Testis (tissue), 2 donors: ENCODE measurements at regions not wholly inside any gene's neighbourhood (a gene's known extent, or its start where the extent isn't known, plus 50 kb on each side); places are given as distances from the start of the nearest gene placed in this dataset.

Experiments used
- CTCF ChIP-seq, 3 experiments: fragments of 450-650 bp in 2 of 3; fragments of 200-600 bp in 1 of 3; sonication (generic) in 1 of 3; IDR thresholded peaks; one replicate each; pipeline ENCODE4 v1.5.1; 2016 to 2019; ENCODE audit warnings: antibody characterized with exemption in 3 of 3, mild to moderate bottlenecking in 2 of 3, moderate library complexity in 1 of 3
- POLR2A ChIP-seq: fragments of 450-650 bp; IDR thresholded peaks from one replicate; pipeline ENCODE4 v1.6.1; 2017; ENCODE audit warnings: antibody characterized with exemption, mild to moderate bottlenecking, moderate library complexity

- TF ChIP-seq CTCF (IDR thresholded peaks at IDR 0.05) (no peak), POLR2A (no peak)
These were observed 1384.3 kb upstream of the WWC1 start for GRCh38 chr5:166906991-166907713.
